Adrenal gland (tissue), 5 donors: ENCODE measurements at regions not wholly inside any gene's neighbourhood (a gene's known extent, or its start where the extent isn't known, plus 50 kb on each side); places are given as distances from the start of the nearest gene placed in this dataset.

Source experiments
- POLR2A ChIP-seq, 2 donors: fragments of 450-650 bp; IDR thresholded peaks; one replicate each; pipeline ENCODE4 v1.6.1; 2017; ENCODE audit warnings: antibody characterized with exemption in 2 of 2, mild to moderate bottlenecking in 2 of 2, moderate library complexity in 1 of 2
- TF ChIP-seq, protein P1 (sequence below), 6 experiments: fragments of 450-650 bp in 4 of 6; fragments of 200-600 bp in 2 of 6; sonication (generic) in 1 of 6; IDR thresholded peaks; 1 replicate in 5 of 6; 2 replicates in 1 of 6; pipeline versions ENCODE4 v1.5.1 to v1.8.0; 2016 to 2021; ENCODE audit warnings: antibody characterized with exemption in 6 of 6, mild to moderate bottlenecking in 2 of 6, moderate library complexity in 1 of 6
- donor health status: DM: no; HTN: no; CAD: no.

DNA sequence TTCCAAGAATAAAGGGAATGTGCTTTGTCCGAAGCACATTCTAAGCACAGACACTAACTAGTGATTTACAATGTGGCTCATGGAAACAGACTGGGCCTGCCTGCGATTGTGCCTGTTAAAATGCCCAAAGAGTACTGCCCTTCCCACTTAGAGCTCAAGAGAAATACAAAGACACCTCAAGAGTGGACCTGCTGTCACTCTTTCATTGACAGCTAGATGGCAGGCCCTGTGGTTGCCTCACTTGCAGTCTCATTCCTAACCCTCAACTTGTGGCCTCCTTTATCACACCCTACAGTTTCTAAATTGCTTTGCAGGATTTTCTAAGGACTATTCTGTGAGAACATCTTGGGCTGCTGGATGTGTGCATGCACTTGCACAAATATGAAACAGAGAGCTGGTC lies 331.0 kb upstream of the EMCN start:
- TF ChIP-seq, protein P1, sequence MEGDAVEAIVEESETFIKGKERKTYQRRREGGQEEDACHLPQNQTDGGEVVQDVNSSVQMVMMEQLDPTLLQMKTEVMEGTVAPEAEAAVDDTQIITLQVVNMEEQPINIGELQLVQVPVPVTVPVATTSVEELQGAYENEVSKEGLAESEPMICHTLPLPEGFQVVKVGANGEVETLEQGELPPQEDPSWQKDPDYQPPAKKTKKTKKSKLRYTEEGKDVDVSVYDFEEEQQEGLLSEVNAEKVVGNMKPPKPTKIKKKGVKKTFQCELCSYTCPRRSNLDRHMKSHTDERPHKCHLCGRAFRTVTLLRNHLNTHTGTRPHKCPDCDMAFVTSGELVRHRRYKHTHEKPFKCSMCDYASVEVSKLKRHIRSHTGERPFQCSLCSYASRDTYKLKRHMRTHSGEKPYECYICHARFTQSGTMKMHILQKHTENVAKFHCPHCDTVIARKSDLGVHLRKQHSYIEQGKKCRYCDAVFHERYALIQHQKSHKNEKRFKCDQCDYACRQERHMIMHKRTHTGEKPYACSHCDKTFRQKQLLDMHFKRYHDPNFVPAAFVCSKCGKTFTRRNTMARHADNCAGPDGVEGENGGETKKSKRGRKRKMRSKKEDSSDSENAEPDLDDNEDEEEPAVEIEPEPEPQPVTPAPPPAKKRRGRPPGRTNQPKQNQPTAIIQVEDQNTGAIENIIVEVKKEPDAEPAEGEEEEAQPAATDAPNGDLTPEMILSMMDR (IDR thresholded peaks at IDR 0.05) = no peak
- no peak for TF ChIP-seq POLR2A (IDR thresholded peaks at IDR 0.05)
